GM21528 (cell line): ENCODE measurements at regions not wholly inside any gene's neighbourhood (a gene's known extent, or its start where the extent isn't known, plus 50 kb on each side); places are given as distances from the start of the nearest gene placed in this dataset.

Source experiments
- ATAC-seq: cut with Tn5 transposase; IDR thresholded peaks from one replicate; pipeline ENCODE4 v1.9.1; 2021; ENCODE audit warnings: mild to moderate bottlenecking, moderate library complexity; ENCODE audit not compliant: unreplicated experiment, low FRiP score

DNA sequence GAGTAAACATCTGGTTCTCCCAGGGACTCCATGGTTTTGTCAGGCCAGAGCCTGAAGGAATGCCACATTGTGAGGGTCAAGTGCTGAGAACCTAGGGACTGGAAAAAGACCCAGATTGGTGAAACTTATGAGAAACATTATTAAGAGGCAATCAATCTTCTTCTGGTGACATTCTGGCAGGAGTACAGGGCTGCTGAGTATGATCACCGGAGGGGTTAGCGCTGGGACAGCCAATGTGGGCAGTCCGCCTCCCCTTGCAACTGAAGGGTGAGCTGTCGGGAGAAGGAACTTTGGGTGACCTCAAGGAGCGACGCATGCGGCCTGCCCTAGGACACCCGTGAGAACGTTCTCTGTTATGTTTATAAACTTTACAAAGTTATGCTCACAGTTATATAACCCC is 429.0 kb downstream of the LMO4 start:
- ATAC-seq: no peak

DNA sequence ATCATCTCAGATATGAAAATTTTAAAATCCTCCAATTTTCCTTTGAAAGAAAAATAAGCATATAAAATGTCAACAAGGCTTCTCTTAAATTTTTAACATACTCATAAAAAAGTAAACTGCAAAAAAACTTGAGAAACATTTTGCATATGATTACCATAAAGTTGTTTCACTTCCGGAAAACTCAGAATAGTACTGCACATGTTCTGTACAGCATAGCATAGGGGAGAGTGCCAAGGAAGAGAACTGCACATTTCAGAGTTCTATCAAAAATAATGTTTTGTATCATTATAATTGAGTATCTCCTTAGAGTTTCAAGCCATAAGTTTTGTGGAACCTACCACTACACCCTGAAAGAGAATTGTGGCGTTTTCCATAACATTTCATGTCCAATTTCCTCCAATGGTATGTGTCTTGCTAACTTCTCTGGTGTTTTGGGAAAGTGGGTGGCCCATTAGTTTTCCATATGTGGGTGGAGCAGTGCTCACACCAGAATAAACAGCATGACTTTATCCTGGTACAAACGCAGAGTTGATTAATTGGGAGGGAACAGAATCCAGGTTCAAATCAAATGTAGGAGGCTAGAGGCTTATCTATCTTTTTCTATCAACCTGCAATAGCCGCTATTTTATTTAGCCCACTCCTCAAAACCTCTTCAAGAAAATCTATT is 430.9 kb downstream of the LMO4 start:
- ATAC-seq: no peak

DNA sequence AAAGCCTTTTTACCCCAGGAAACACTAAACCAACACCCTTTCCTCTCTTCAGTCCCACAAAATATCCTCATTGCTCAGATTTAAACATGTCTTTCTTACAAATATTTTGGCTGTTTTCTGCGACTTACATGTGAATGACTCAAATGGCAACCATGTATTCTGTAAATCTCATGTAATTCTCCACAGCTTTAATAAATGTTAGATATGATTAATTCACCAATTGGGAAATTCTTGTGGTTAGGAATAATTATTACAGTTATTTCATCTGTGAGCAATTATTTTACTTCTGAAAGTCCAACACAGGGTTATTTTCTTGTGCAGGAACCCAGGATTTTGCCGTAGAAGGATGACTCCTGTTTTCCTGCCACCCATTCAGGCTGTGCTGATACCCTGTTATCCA is 431.5 kb downstream of the LMO4 start:
- ATAC-seq: no peak

DNA sequence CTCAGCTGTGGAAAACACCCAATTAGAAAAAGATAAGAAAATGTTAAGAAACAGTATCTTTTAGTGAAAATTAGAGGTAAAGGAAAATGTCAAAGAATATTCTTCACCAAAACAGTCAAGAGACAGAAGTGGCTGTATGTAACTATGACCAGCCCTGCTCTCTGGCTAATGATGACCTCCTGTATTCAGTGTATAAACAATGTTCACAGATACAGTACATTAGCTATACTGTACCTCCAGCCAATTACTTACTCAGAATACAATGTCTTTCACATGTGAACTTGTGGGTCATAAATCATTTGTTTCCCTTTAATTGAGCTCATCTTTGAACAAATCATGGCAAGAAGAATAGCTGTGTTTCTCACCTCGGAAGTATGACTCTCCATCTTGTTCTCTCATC is 432.0 kb downstream of the LMO4 start:
- ATAC-seq: no peak

DNA sequence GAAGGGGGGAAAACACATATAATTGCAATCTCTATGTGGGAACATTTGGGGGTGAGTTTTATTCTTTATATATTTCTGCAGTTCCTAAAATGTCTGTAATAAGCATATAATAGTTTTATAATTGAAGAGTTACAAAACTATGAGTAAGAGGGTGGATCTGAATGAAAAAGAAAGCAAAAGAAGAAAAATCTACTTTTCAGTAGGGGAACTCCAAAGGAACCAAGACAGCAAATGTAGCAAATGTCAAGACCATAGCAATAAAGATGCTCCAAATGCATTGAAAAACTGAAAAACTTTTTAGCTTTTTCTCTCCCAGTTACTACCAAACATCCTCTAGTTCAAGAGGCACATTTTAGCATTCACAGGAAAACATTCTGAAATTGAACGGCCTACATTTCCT is 434.8 kb downstream of the LMO4 start:
- ATAC-seq: no peak

DNA sequence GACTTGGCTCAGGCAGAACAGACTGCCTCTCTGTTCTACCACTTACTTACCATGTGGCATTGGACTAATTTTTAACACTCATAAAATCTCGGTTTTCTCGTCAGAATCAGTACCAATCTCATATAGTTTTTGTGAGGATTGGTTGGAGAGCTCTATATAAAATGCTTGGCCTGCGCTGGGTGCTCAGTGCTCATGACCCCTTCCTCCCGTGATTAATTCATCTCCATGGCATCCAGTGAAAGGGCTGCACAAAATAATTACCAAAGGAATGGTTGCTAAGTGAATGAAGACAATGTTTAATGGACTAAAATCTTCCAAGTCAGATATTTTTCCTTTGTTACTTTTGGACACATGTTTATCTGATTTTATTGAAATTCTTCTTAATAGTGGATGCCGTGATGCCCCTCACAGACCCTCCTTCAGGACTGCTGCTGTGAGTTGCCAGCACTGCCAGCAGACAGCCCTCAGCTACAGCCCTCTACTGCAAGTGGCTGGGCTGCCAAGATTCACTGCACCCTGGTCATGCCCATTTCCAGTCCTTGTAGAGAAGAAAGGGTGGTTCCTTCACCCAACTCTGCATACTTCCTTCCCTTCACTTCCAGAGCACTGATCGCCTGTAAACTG is 436.5 kb downstream of the LMO4 start:
- no peak for ATAC-seq

DNA sequence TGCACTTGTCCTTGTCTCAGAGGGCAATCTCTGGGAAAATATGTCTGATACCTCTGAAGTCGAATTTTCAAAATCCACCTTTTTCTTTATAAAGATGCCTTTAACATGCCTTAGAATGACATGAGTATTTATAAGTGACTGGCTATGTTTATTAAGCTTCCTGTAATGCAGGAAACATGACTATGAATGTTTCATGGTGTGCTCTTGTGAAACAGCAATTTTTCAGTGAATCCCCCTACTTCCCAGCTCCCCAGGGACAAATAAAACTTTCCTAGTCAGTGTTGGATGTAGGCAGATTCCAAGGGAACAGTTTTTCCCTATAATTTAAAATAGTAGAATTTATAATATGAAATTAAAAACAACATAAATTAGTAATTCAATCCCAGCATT is 437.0 kb downstream of the LMO4 start:
- no peak for ATAC-seq

DNA sequence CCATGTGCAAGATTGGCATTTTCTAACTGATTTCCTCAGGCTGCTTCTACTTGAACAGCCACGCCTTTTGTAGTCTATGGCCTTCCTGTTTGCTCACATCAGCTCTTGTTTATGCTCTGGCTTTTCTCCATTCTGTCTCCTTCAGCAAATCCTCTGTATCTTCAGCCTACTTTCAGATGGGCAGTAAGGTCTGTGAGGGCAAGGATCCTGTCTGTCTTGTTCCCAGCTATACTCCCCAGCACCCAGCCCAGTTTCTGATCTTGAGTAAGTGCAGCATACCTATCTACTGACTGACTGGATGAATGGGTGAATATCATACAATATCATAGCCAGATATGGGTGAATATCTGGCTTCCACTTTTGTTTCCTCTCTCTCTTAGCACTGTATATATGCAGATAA is 438.1 kb downstream of the LMO4 start:
- ATAC-seq: no peak

DNA sequence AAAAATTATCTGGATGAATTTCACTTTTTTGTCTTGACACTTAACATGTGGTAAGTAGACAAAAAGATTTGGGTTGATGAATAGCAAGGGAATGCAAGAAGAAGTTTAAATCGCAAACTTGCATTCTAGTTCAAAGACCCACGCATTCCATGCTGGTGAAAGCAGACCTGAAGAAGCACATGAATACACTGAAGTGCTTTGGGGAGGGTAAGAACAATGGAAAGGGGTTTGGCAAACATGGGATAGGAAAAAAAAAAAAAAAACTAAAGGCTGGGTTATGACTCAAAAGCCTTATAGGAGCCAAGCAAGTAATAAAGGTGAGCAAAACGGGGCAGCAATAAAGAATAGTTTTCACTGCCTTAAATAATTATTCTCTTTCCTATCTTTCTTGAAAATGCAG is 450.2 kb downstream of the LMO4 start:
- no peak for ATAC-seq

DNA sequence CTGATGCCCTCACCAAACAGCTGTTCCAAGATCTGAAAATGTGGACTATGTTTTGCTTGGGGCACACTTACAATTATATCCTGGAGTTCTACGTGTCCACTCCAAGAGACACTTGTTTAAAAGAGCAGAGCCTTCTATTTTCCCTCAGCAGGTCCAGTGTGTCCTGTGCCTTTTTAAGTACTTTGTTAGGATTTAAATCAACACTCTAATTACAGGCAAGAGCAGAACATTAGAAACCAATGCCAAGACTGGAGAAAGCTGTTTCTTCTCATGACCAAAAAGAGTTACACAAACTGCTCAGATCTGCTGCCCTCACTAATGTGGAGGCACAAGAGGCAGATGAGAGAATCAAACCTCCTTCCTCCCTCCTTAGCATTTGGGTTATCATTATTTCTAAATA is 452.9 kb downstream of the LMO4 start:
- ATAC-seq: no peak

DNA sequence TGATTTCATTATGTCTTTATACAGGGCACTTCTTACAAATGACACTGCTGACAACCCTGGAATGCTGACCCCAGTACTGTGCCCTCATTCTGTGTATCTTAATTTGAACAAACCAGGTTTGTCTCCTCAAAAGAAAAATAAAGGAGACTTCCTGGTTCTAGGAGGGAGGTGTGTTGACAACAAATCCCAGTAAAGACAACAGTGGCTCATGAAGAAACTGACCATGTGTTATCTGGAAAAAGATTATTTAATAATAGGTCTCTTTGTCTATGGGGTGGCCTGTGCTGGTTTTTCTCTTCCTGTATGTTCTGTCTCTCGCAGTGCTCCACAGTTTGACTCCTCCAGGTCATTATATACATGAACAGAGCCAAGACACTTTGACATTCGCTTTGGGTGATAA is 454.6 kb downstream of the LMO4 start:
- ATAC-seq: no peak

DNA sequence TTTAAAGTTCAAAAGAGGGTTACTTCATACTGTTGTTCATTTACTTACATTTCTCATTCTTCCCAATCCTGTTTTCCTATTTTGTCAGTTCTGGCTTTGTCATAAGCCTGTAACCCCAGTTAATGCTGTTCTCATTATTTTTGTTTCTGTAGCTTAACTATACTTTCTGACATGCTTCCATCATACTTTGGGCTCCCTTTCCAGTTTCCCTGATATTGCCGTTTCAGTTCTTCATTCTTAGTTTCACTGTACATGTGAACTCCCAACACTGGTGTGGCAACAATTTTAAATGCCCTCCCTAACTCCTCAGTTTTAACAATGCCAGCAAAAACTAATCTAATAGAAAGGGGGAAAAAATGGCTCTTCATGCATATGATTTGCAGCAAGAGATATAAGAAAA is 456.7 kb downstream of the LMO4 start:
- ATAC-seq: no peak

DNA sequence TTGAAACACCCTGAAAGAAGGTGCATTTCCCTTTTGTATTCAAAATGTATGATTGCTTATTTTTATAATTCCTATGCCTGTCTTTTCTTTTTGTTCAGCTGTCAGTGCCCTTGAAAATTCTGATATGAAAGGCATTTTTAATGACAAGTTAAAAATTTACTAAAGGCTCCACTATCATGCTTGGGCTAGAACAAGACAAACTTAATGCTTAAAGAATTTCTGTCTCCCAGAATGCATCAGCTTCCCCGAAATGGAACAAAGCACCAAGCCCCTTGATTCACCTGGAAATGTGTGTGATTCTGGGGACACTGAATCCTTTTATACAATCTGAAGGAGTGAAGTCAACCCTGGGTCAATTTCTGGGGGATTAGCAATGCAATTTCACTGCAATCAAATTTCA is 457.5 kb downstream of the LMO4 start:
- ATAC-seq: no peak

DNA sequence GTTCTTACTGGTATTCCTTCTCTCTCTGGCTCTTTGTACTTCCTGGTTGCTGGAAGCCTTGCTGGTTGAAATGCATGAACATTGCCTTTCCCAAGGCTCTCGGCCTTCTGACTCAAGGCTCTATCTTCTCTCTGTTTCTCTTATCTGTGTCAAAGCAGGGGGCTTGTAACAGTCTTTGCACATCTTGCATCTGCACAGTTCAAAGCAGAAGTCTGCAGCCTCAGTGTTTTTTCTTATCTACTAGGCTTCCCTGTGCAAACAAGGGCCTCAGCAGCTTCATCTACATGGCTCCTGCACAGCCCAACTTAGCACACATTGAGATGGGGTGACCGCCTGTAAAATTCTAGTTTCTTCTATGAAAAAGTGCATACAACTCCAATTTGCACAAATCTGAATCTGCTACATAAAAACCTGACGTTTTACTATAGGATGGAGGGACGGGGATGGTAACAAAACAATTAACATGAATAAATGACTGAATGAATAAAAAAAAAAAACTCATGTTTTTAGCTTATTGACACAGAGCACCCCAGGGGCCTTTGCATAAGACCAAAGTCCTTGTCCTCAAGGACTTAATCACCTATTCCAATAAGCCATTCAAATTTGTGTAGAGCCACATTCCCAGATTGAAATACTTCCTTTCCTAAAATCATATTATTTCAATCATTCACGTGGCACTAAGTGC is 458.3 kb downstream of the LMO4 start:
- ATAC-seq: no peak

DNA sequence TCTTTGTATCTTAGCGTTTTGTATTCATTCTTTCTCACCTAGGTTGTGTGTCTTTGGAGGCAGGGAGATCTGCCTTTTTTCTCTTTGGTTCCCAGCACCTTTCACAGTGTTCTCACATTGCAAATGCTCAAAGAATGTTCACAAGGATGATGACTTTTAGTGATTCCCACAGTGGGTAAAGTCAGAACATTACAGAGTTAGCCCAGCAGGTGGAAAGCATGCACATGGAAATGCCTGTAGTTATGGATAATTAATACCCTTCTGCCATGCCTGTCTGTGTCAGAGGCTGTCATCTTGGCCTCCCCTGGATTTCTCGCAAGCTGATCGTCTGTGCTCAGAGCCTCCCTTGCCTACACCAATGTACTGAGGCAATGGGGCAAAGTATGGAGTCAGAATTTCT is 458.9 kb downstream of the LMO4 start:
- no peak for ATAC-seq

DNA sequence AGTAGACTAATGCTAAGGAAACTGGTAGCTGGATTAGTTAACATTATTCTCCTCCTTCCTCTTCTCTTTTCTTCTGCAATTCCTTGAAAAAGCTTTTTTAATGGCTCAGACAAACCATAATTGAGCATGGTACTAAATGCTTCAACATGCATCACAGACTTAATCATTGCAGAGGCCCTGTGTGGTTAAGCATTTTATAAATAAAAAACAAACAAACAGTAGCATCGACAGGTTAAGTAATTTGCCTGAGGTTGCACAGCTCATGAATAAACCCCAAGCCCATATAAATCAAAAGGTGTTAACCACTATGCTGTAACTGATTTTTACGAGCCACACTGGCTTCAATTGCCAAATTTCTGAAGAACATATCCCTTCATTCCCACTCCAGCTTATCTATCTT is 462.1 kb downstream of the LMO4 start:
- ATAC-seq: no peak

DNA sequence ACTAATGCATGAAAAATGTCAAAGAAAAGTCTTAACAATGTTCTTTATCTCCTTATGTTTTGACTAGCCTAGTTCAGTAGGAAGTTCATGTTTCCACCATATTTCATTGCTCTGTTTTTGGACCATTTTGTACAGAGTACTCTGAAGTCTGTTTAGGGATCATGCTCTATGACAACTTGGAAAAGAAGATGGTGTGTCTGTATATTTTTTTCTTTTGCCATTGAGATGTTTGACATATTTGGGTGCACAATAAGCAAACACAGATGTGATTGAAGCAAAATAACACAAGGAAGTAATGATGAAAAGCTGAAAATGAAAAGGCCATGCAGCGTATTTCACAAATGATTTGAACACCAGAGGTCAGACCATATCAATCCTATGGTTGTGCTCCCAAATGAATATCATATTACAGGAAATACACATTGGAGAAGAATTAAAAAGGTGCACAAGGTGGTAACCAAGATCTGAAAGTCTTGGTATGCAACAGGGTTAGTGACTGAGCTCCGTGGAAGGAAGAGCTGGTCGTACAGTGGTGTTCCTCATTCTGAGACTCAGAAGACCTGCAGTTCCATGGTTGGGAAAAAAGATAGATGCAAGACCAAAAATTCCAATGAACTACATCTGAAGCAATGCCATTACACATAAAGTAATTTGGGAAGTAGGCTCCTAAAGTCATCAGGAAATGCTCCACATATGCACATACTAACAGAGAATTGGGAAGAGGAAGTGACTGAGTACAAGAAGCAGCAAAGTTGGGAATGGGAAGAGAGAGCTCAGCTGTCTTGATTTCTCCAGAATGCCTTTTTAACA is 463.5 kb downstream of the LMO4 start:
- ATAC-seq: no peak

DNA sequence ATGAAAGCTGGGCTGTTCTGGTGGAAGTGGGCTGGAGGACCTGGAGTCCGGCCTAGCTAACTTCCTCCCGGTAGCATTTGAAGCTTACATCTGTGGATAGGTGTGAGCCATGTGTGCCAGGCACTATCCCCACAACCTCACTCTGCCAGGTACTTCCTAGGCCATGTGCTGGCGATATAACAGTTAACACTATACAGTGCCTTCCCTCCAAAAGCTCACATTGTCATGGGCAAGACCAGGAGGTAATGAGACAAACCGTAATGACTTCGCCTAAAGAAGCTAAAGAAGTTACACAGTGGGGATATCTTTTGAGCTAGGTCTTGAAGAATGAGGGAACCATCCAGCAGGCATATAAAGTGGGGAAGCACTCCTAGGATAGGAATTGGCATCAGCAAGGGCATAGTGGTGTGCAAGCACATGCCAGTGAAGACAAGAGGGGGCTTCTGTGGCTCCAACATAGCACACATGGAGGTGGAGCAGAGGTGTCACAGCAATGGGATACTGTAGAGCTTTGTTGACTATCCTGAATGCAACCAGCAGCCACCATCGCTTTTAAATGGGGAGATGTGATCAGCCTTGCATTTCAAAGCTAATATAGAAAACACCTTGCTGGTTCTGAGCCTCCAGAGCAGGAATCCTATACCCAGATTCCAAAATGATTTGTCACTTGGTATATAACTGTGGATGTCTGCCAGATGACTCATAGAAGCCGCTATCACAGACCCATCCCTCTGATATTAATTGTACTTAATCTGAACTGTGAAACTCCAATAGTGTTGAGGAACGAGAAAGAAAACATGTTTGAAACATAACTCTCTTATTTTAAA is 466.3 kb downstream of the LMO4 start:
- ATAC-seq: no peak

DNA sequence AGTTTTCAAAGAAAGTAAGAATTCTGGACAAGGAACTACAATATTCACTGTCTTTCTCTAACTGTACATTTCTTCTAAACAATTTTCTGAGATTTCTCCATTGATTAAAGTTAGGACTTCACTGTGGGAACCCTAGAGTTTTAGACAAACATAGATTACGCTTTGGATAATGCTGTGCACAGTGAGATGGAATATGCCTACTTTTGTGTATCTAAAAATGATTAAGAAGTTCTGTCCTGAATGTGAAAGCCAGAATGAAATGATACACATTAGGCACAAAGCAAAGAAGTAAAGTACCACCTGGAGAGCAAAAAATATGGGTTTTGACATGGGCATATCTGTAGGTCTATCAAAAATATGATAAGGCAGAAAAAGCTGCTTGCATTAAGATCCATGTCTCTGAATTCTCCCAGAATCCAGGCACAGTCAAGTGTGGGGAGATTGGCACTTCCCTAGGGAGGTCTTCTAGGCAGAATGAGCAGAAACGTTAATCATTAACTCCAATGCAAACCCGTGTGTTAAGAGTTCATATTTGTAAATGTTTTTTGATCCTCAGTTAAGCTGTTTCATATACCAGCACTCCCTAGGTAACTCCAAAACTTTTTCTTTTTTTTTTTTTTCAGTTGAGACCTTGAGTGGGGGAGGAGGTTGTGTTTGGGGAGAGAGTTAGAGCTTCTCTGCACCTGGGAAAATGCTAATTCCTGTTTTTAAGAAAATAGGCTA is 467.1 kb downstream of the LMO4 start:
- ATAC-seq: no peak

DNA sequence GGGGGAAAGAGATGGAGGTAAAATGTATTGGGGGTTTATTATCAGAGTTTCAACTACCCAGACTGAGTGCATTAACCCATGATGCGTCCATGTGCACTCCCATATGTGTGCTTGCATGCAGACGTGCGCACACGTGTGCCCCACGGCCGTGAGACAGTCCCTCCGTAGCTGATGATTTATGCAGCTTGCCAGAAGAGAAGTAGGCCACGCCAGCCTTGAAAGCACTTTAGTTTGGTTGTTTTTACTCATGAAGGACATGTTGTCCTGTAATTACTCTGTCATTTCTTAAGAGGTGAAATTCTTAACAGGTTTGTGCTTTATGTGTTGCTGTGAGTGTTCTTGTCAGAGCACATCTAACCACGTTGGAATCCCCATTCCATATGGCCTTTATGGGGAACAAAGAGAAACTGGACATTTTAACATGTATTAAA is 467.8 kb downstream of the LMO4 start:
- ATAC-seq: no peak
